GM23338 (cell line): ENCODE measurements at regions not wholly inside any gene's neighbourhood (a gene's known extent, or its start where the extent isn't known, plus 50 kb on each side); places are given as distances from the start of the nearest gene placed in this dataset.

ENCODE experiments used
- ATAC-seq: fragments of 200-7000 bp; cut with Tn5 transposase; 3 replicates; pipeline ENCODE4 v1.9.1; 2020
- DNase-seq: peaks from one replicate; pipeline ENCODE4 v3.0.0-alpha.2; 2015; ENCODE audit warnings: low spot score
- H2AFZ ChIP-seq: fragments of 200-600 bp; sonication (generic); 2 replicates; pipeline ENCODE4 v1.8.0; 2016; ENCODE audit warnings: antibody characterized with exemption, mild to moderate bottlenecking, moderate library complexity
- H3F3A ChIP-seq: fragments of 200-600 bp; sonication (generic); replicated peaks from 2 replicates; pipeline ENCODE4 v1.8.0; 2017; ENCODE audit warnings: antibody characterized with exemption, mixed run types, low read depth
- H3K27ac ChIP-seq: fragments of 200-600 bp; sonication (generic); 2 replicates; pipeline ENCODE4 v1.6.1; 2016; ENCODE audit warnings: low read depth
- H3K27me3 ChIP-seq: fragments of 200-600 bp; sonication (generic); 2 replicates; pipeline ENCODE4 v1.8.0; 2016; ENCODE audit warnings: mild to moderate bottlenecking, mixed run types, moderate library complexity; ENCODE audit not compliant: insufficient read depth
- H3K36me3 ChIP-seq: fragments of 200-600 bp; sonication (generic); 2 replicates; pipeline ENCODE4 v1.8.0; 2016; ENCODE audit warnings: mild to moderate bottlenecking; ENCODE audit not compliant: insufficient read depth
- H3K4me1 ChIP-seq: fragments of 200-600 bp; sonication (generic); 2 replicates; pipeline ENCODE4 v1.8.0; 2016; ENCODE audit warnings: mild to moderate bottlenecking, moderate library complexity; ENCODE audit not compliant: insufficient read depth
- H3K4me2 ChIP-seq: fragments of 200-600 bp; sonication (generic); 2 replicates; pipeline ENCODE4 v1.7.1; 2017; ENCODE audit warnings: mixed run types
- H3K4me3 ChIP-seq: fragments of 200-600 bp; sonication (generic); 2 replicates; pipeline ENCODE4 v1.6.1; 2016; ENCODE audit warnings: mixed run types
- H3K79me2 ChIP-seq: fragments of 200-600 bp; sonication (generic); replicated peaks from 2 replicates; pipeline ENCODE4 v1.8.0; 2017; ENCODE audit warnings: mild to moderate bottlenecking; ENCODE audit not compliant: insufficient read depth
- H3K9me2 ChIP-seq: fragments of 200-600 bp; sonication (generic); 2 replicates; pipeline ENCODE4 v1.8.0; 2017; ENCODE audit not compliant: insufficient read depth
- H4K20me1 ChIP-seq: fragments of 200-600 bp; sonication (generic); replicated peaks from 2 replicates; pipeline ENCODE4 v1.8.0; 2017; ENCODE audit warnings: mild to moderate bottlenecking; ENCODE audit not compliant: insufficient read depth
- H3K27ac Mint-ChIP-seq: 2 replicates; pipeline ENCODE4 v1.8.0; 2020; ENCODE audit warnings: inconsistent platforms, mild to moderate bottlenecking, moderate library complexity, mixed read lengths
- H3K27me3 Mint-ChIP-seq: 3 replicates; pipeline ENCODE4 v1.8.0; 2022; ENCODE audit warnings: low read depth, mild to moderate bottlenecking, moderate library complexity, mixed read lengths, inconsistent platforms; ENCODE audit not compliant: insufficient read depth, poor library complexity
- H3K36me3 Mint-ChIP-seq: 3 replicates; pipeline ENCODE4 v1.8.0; 2021; ENCODE audit warnings: low read depth, mild to moderate bottlenecking, inconsistent platforms, moderate library complexity, mixed read lengths
- H3K4me1 Mint-ChIP-seq: 3 replicates; pipeline ENCODE4 v1.8.0; 2020; ENCODE audit warnings: mild to moderate bottlenecking, inconsistent platforms, mixed read lengths
- H3K4me3 Mint-ChIP-seq: 3 replicates; pipeline ENCODE4 v1.8.0; 2021; ENCODE audit warnings: moderate library complexity, mild to moderate bottlenecking, inconsistent platforms, mixed read lengths
- H3K9me3 Mint-ChIP-seq: 3 replicates; pipeline ENCODE4 v1.8.0; 2020; ENCODE audit warnings: moderate library complexity, mild to moderate bottlenecking, inconsistent platforms, mixed read lengths
- CREB1 ChIP-seq: fragments of 250-450 bp; sonication (Bioruptor Pico); IDR thresholded peaks from 2 replicates; pipeline ENCODE4 v1.5.0; 2020; ENCODE audit warnings: low read depth, mild to moderate bottlenecking, moderate library complexity
- CTCF ChIP-seq, 2 experiments: fragments of 200-600 bp in 1 of 2; sonication (generic) in 1 of 2; conservative IDR thresholded peaks; 2 replicates each; pipeline versions ENCODE4 v1.5.1 to v1.6.1; 2016 to 2017; ENCODE audit warnings: antibody characterized with exemption in 2 of 2, low read depth in 2 of 2, mild to moderate bottlenecking in 2 of 2, moderate library complexity in 1 of 2
- ETS1 ChIP-seq: IDR thresholded peaks from 2 replicates; pipeline ENCODE4 v1.6.1; 2016; ENCODE audit warnings: antibody characterized with exemption
- EZH2phosphoT487 ChIP-seq: fragments of 200-600 bp; sonication (generic); IDR thresholded peaks from one replicate; pipeline ENCODE4 v1.8.1; 2018; ENCODE audit warnings: antibody characterized with exemption; ENCODE audit not compliant: unreplicated experiment
- JUNB ChIP-seq: IDR thresholded peaks from one replicate; pipeline ENCODE4 v1.6.1; 2016; ENCODE audit warnings: antibody characterized with exemption; ENCODE audit not compliant: unreplicated experiment
- NANOG ChIP-seq: IDR thresholded peaks from 2 replicates; pipeline ENCODE4 v1.6.1; 2016; ENCODE audit warnings: antibody characterized with exemption, borderline replicate concordance
- POLR2AphosphoS5 ChIP-seq: IDR thresholded peaks from 2 replicates; pipeline ENCODE4 v1.6.1; 2016; ENCODE audit warnings: antibody characterized with exemption, low read depth
- REST ChIP-seq: IDR thresholded peaks from one replicate; pipeline ENCODE4 v1.6.1; 2018; ENCODE audit warnings: antibody characterized with exemption; ENCODE audit not compliant: unreplicated experiment
- STAT1 ChIP-seq: IDR thresholded peaks from one replicate; pipeline ENCODE4 v1.6.1; 2016; ENCODE audit warnings: antibody characterized with exemption; ENCODE audit not compliant: unreplicated experiment

GRCh38 chr10:53490553-53490952 is 718.0 kb upstream of the MBL2 start (continued):
- TF ChIP-seq REST, result no peak
- TF ChIP-seq JUNB, result no peak
- TF ChIP-seq STAT1, result no peak
- TF ChIP-seq EZH2phosphoT487, result no peak

GRCh38 chr10:53489335-53490182 is 717.0 kb upstream of the MBL2 start:
- Mint-ChIP-seq H3K4me1 (peaks cover 4% of the 10 kb centered on the region; the same call in 2 of the 3 replicates), H3K9me3 (peaks cover 69% of the 10 kb centered on the region), H3K36me3 (peaks cover 85% of the 10 kb centered on the region), H3K4me3 (no peak overlapping the region), H3K27ac (no peak overlapping the region), H3K27me3 (peaks cover 5% of the 10 kb centered on the region)
- H3K4me3 ChIP-seq, result no peak overlapping the region
- no peaks in the 10 kb centered on the region for H3K27me3 ChIP-seq
- no peaks in the 10 kb centered on the region for H3K4me1 ChIP-seq
- no peak overlapping the region for H2AFZ ChIP-seq
- H3K79me2 ChIP-seq, result no peaks in the 10 kb centered on the region
- H3K9me2 ChIP-seq, result no peaks in the 10 kb centered on the region
- no peak overlapping the region for H3K27ac ChIP-seq
- peaks cover 35% of the 10 kb centered on the region for H3K36me3 ChIP-seq
- H3F3A ChIP-seq, result 0 out of 2 replicates have a peak, but pooled peaks cover 4% of the 10 kb centered on the region
- no peak overlapping the region for H3K4me2 ChIP-seq
- no peak for ATAC-seq
- no peak for DNase-seq
- no peaks in the 10 kb centered on the region for H4K20me1 ChIP-seq
- TF ChIP-seq JUNB, result no peak
- TF ChIP-seq CTCF (conservative IDR thresholded peaks at IDR 0.05; ENCODE audit: low read depth in 2 of 2), result no peak
- no peak for TF ChIP-seq CREB1 (CRISPR knock-in tag)
- no peak for TF ChIP-seq ETS1
- no peak for TF ChIP-seq NANOG
- no peak for TF ChIP-seq POLR2AphosphoS5
- TF ChIP-seq STAT1, result no peak
- no peak for TF ChIP-seq REST
